GM03348 (cell line): ENCODE measurements at regions not wholly inside any gene's neighbourhood (a gene's known extent, or its start where the extent isn't known, plus 50 kb on each side); places are given as distances from the start of the nearest gene placed in this dataset.

Experiments
- DNase-seq: peaks from one replicate; pipeline ENCODE4 v3.0.0; 2012; ENCODE audit warnings: low spot score

- DNase-seq: no peak
These were observed 58.4 kb upstream of the GLI2 start for GRCh38 chr2:120677221-120677620.

DNA sequence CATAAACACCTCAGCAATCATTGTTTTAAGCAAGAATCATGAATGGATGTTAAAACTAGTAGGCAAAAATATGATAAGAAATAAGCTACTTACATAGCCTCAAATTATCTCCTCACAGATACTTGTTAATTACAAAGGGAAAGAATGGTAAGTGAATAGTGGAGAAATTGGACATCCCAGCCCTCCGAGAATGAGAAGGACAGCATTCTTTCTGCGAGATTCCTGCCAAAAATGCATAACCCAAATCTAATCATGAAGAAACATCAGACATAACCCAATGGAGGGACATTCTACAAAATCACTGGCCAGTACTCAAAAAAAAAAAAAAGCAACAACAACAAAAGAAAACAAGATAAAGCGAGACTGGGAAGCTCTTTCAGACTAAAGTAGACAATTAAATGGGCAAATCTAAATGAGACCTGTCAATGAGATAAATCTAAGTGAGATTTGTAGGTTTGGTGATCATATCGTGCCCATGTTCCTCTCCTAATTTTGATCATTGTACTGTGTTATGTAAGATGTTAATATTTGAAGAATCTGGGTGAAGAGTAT, 57.9 kb upstream of the GLI2 start:
- peak; percentile 55 for DNase-seq

DNA sequence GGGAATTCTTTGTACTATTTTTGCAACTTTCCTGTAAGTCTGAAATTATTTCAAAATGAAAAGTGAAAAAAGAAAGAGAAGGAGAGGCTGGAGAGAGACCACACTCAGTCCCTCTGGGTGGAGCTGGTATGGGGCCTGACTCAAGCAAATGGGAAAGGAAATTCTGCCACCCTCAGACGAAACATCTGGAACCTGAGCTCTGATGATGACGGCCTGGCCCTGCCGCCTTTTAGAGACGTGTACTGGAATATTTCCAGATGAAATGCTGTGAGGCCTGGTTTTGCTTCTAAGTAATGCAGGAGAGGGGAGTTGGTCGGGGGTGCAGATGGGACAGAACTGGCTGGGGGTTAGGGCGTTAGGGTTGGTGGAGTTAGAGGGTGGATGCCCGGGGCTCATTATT, 57.4 kb upstream of the GLI2 start:
- DNase-seq: peak; percentile 69

GRCh38 chr2:120678926-120679325, 56.7 kb upstream of the GLI2 start:
- DNase-seq: no peak

- DNase-seq: no peak
These were observed 56.1 kb upstream of the GLI2 start for GRCh38 chr2:120679526-120679925.

GRCh38 chr2:120680136-120680761, 55.4 kb upstream of the GLI2 start:
- DNase-seq: peak; percentile 86

GRCh38 chr2:120681181-120681580, 54.5 kb upstream of the GLI2 start:
- no peak for DNase-seq

DNA sequence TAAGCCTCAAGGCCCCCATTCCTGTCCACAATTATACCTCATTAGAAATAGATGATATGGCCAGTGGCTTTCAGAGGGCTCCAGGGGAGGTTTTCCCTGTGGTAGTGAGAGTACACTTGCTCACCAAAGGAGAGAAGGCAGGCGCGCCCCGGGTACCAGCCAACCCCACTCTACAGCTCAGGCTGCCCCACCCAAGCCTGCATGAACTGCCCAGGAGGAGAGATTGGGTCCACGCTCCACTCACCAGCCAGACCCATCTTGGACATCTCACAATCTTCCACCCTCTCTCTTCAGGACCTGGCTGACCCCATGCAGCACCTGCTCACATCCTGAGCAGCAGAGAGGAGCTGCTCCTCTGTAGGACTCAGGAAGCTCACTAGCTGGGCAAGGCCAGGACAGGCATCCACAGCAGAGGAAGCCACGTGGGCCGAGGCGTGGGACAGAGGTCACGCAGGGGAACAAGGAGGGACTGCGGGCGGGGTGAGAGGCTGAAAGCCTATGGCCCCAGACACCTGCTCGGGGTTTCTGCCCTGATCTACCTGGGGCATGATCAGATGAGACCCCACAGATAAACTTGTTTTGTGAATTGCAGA, 53.9 kb upstream of the GLI2 start:
- no peak for DNase-seq

GRCh38 chr2:120682654-120683053, 53.0 kb upstream of the GLI2 start:
- DNase-seq: no peak

GRCh38 chr2:120683081-120683480, 52.6 kb upstream of the GLI2 start:
- DNase-seq: no peak

DNA sequence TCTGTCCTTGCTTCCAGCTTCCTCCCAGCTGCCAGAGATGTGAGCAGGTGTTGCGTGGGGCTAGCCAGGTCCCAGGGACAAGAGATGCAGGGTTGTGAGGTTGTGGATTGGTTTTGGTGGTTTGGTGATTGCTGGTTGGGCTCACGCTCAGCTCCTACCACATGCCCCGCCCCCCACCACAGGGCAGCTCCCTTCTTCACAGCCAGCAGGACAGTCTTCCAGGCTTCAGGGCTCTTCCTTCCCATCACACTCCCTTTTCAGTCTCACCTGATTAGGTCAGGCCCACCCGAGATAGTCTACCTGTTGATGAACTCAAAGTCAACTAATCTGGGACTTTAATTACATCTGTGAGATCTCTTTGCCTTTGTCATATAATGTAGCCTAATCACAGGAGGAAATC, 52.0 kb upstream of the GLI2 start:
- DNase-seq: no peak

- DNase-seq: peak; percentile 81
These were observed 51.2 kb upstream of the GLI2 start for GRCh38 chr2:120684289-120685065.

- DNase-seq: no peak
These were observed 50.3 kb upstream of the GLI2 start for GRCh38 chr2:120685066-120685973.
